ENCODE measurements at regions not wholly inside any gene's neighbourhood (a gene's known extent, or its start where the extent isn't known, plus 50 kb on each side); places are given as distances from the start of the nearest gene placed in this dataset.
"Not testable (repeated sequence)": the region's sequence is repeated elsewhere in the genome, so short reads cannot be mapped to it uniquely, and the experiment has no call there.

DNA sequence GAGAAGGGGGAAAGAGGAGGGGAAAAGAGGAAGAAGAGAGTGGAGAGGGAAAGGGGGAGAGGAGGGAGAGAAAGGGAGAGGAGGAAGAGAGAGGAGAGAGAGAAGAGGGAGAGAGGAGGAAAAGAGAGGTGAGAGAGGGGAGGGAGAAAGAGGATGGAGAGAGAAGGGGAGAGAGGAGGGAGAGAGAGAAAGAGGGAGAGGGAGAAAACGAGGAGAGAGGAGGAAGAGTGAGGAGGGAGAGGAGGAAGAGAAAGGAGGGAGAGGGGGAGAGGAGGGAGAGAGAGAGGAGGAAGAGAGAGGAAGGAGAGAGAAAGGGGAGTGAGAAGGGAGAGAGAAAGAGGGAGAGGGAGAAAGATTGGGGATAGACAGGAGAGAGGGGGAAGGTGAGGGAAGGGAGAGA lies 197.6 kb upstream of the FOXK1 start:
- intact Hi-C loops (cut with micrococcal nuclease; ENCODE audit: unreplicated experiment) (no loop called here), in situ Hi-C loops (cut with HindIII; ENCODE audit: low pct_unique_long_range_greater_than_20kb, low sequenced_read_pairs) (no loop called here)
- Histone ChIP-seq H3K4me3 (ENCODE audit: low read depth in 2 of 2, low read length in 2 of 2) (no peak overlapping the region), H3K36me3 (ENCODE audit: control insufficient read depth, insufficient read depth, low read length) (no peaks in the 10 kb centered on the region), H3K27me3 (ENCODE audit: control insufficient read depth, insufficient read depth, low read length) (no peaks in the 10 kb centered on the region), H3K4me1 (ENCODE audit: control insufficient read depth, insufficient read depth, low read length) (no peaks in the 10 kb centered on the region), H3K9me3 (ENCODE audit: control insufficient read depth, insufficient read depth, low read depth, low read length) (0 out of 2 replicates have a peak, but pooled peaks cover 4% of the 10 kb centered on the region), H3K27ac (ENCODE audit: low read length) (no peak overlapping the region)
- BruUV-seq (replicated peaks), result no TSS peak
- ChIA-PET CTCF (no interaction called here), POLR2A (no interaction called here)
- TF ChIP-seq POLR2AphosphoS5 (IDR thresholded peaks at IDR 0.05; ENCODE audit: low read depth, low read length) (no peak), TCF7L2 (IDR thresholded peaks at IDR 0.05; ENCODE audit: low read depth, low read length) (no peak), SIN3A (IDR thresholded peaks at IDR 0.05; ENCODE audit: borderline replicate concordance, insufficient read depth, low read depth, low read length) (no peak)
- TF ChIP-seq, protein P1, sequence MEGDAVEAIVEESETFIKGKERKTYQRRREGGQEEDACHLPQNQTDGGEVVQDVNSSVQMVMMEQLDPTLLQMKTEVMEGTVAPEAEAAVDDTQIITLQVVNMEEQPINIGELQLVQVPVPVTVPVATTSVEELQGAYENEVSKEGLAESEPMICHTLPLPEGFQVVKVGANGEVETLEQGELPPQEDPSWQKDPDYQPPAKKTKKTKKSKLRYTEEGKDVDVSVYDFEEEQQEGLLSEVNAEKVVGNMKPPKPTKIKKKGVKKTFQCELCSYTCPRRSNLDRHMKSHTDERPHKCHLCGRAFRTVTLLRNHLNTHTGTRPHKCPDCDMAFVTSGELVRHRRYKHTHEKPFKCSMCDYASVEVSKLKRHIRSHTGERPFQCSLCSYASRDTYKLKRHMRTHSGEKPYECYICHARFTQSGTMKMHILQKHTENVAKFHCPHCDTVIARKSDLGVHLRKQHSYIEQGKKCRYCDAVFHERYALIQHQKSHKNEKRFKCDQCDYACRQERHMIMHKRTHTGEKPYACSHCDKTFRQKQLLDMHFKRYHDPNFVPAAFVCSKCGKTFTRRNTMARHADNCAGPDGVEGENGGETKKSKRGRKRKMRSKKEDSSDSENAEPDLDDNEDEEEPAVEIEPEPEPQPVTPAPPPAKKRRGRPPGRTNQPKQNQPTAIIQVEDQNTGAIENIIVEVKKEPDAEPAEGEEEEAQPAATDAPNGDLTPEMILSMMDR (IDR thresholded peaks at IDR 0.05), result no peak
- TF ChIP-seq, protein P2, sequence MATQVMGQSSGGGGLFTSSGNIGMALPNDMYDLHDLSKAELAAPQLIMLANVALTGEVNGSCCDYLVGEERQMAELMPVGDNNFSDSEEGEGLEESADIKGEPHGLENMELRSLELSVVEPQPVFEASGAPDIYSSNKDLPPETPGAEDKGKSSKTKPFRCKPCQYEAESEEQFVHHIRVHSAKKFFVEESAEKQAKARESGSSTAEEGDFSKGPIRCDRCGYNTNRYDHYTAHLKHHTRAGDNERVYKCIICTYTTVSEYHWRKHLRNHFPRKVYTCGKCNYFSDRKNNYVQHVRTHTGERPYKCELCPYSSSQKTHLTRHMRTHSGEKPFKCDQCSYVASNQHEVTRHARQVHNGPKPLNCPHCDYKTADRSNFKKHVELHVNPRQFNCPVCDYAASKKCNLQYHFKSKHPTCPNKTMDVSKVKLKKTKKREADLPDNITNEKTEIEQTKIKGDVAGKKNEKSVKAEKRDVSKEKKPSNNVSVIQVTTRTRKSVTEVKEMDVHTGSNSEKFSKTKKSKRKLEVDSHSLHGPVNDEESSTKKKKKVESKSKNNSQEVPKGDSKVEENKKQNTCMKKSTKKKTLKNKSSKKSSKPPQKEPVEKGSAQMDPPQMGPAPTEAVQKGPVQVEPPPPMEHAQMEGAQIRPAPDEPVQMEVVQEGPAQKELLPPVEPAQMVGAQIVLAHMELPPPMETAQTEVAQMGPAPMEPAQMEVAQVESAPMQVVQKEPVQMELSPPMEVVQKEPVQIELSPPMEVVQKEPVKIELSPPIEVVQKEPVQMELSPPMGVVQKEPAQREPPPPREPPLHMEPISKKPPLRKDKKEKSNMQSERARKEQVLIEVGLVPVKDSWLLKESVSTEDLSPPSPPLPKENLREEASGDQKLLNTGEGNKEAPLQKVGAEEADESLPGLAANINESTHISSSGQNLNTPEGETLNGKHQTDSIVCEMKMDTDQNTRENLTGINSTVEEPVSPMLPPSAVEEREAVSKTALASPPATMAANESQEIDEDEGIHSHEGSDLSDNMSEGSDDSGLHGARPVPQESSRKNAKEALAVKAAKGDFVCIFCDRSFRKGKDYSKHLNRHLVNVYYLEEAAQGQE (IDR thresholded peaks at IDR 0.05; ENCODE audit: insufficient read depth in 1 of 2, low read depth in 2 of 2, low read length in 1 of 2), result no peak
- DNase-seq (ENCODE audit: low read depth, low spot score), result no peak
- no peak for ATAC-seq

DNA sequence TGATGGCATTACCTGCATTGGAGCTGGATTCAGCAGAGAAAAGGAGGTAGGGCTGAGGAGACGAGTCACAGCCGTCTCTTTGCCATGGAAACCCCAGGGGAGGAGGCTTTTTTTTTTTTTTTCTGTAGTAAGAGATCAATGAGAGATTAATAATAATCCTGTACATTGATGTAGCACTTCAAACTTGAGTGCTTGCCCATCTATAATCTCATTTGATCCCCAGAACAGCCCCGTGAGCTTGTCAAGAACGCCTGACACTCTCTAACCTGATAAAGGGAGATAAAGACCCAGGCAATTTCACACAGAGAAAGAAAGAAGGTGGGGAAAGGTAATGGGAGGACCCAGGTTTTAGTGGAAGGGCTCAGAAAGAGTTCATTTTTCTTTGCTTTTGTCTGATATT lies 195.2 kb upstream of the FOXK1 start:
- no peaks in the 10 kb centered on the region for H3K4me1 ChIP-seq (ENCODE audit: control insufficient read depth, insufficient read depth, low read length)
- TF ChIP-seq POLR2AphosphoS5 (IDR thresholded peaks at IDR 0.05; ENCODE audit: low read depth, low read length), result no peak
- TF ChIP-seq, protein P2 (IDR thresholded peaks at IDR 0.05; ENCODE audit: insufficient read depth in 1 of 2, low read depth in 2 of 2, low read length in 1 of 2), result no peak
- TF ChIP-seq, protein P1 (IDR thresholded peaks at IDR 0.05), result no peak
- TF ChIP-seq TCF7L2 (IDR thresholded peaks at IDR 0.05; ENCODE audit: low read depth, low read length), result no peak
- TF ChIP-seq SIN3A (IDR thresholded peaks at IDR 0.05; ENCODE audit: borderline replicate concordance, insufficient read depth, low read depth, low read length), result no peak
- DNase-seq (ENCODE audit: low read depth, low spot score) (no peak), ATAC-seq (no peak)
- 0 out of 2 replicates have a peak, but pooled peaks cover 4% of the 10 kb centered on the region for H3K9me3 ChIP-seq (ENCODE audit: control insufficient read depth, insufficient read depth, low read depth, low read length)
- intact Hi-C loops (cut with micrococcal nuclease; ENCODE audit: unreplicated experiment) (no loop called here), in situ Hi-C loops (cut with HindIII; ENCODE audit: low pct_unique_long_range_greater_than_20kb, low sequenced_read_pairs) (no loop called here)
- H3K27me3 ChIP-seq (ENCODE audit: control insufficient read depth, insufficient read depth, low read length), result no peaks in the 10 kb centered on the region
- POLR2A ChIA-PET, result no interaction called here
- BruUV-seq (replicated peaks), result no TSS peak
- CTCF ChIA-PET, result interaction anchor here (0.7 kb wide), 2 partner anchors 155 to 261 kb away, joined by 3 to 5 read pairs; no protein-coding TSS in a partner anchor
- no peak overlapping the region for H3K27ac ChIP-seq (ENCODE audit: low read length)
- no peaks in the 10 kb centered on the region for H3K36me3 ChIP-seq (ENCODE audit: control insufficient read depth, insufficient read depth, low read length)
- H3K4me3 ChIP-seq (ENCODE audit: low read depth in 2 of 2, low read length in 2 of 2), result no peak overlapping the region

DNA sequence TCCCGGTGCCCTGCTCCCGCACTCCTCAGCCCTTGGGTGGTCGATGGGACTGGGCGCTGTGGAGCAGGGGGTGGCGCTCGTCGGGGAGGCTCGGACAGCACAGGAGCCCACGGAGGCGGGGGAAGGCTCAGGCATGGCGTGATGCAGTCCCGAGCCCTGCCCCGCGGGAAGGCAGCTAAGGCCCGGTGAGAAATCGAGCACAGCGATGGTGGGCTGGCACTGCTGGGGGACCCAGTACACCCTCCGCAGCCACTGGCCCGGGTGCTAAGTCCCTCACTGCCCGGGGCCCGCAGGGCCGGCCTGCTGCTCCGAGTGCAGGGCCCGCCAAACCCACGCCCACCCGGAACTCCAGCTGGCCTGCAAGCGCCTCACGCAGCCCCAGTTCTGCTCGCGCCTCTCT lies 185.2 kb upstream of the FOXK1 start:
- H3K27me3 ChIP-seq (ENCODE audit: control insufficient read depth, insufficient read depth, low read length); H3K4me3 ChIP-seq (ENCODE audit: low read depth in 2 of 2, low read length in 2 of 2); BruUV-seq (replicated peaks); H3K27ac ChIP-seq (ENCODE audit: low read length); POLR2A ChIA-PET; DNase-seq (ENCODE audit: low read depth, low spot score); H3K36me3 ChIP-seq (ENCODE audit: control insufficient read depth, insufficient read depth, low read length); in situ Hi-C loops (cut with HindIII; ENCODE audit: low pct_unique_long_range_greater_than_20kb, low sequenced_read_pairs); intact Hi-C loops (cut with micrococcal nuclease; ENCODE audit: unreplicated experiment); ATAC-seq; CTCF ChIA-PET; H3K9me3 ChIP-seq (ENCODE audit: control insufficient read depth, insufficient read depth, low read depth, low read length); H3K4me1 ChIP-seq (ENCODE audit: control insufficient read depth, insufficient read depth, low read length): not testable (repeated sequence)

Measured in Panc1 (cell line).